BJ (cell line): ENCODE measurements at regions not wholly inside any gene's neighbourhood (a gene's known extent, or its start where the extent isn't known, plus 50 kb on each side); places are given as distances from the start of the nearest gene placed in this dataset.

Source experiments
- CTCF ChIA-PET: fragments of 350-600 bp; formaldehyde crosslinking; extraction: SDS; loops from one replicate; lab custom pipeline; 2021; ENCODE audit warnings: antibody characterized with exemption, inconsistent platforms; lab: Yijun Ruan, JAX
- POLR2A ChIA-PET: fragments of 300-600 bp; sonication (Branson Sonifier 250); formaldehyde crosslinking; extraction: SDS; loops from one replicate; lab custom pipeline; 2021; ENCODE audit warnings: antibody characterized with exemption; lab: Charles Lee
- DNase-seq: peaks from one replicate; pipeline ENCODE4 v3.0.0-alpha.2; 2011; ENCODE audit warnings: low read depth
- H3K27me3 ChIP-seq: 2 replicates; pipeline ENCODE4 v1.6.0; 2011; ENCODE audit warnings: low read length; ENCODE audit not compliant: control insufficient read depth, insufficient read depth
- H3K36me3 ChIP-seq: 2 replicates; pipeline ENCODE4 v1.5.1; 2011; ENCODE audit warnings: low read length; ENCODE audit not compliant: control insufficient read depth, insufficient read depth
- H3K4me3 ChIP-seq: 2 replicates; pipeline ENCODE4 v1.5.1; 2011; ENCODE audit warnings: low read depth, mild to moderate bottlenecking, control low read depth, low read length
- CTCF ChIP-seq: IDR thresholded peaks from 2 replicates; pipeline ENCODE4 v1.5.1; 2011; ENCODE audit warnings: low read depth, mild to moderate bottlenecking, control low read depth, inconsistent platforms, low read length, moderate library complexity; ENCODE audit not compliant: insufficient read depth

GRCh38 chr12:46917821-46918220, 92.0 kb upstream of the SLC38A4 start:
- DNase-seq: no peak
- Histone ChIP-seq H3K4me3 (no peak overlapping the region), H3K36me3 (no peaks in the 10 kb centered on the region), H3K27me3 (no peaks in the 10 kb centered on the region)
- no peak for TF ChIP-seq CTCF
- POLR2A ChIA-PET: no interaction called here
- CTCF ChIA-PET: no interaction called here

GRCh38 chr12:46918631-46919030, 92.8 kb upstream of the SLC38A4 start:
- Histone ChIP-seq H3K4me3 (no peak overlapping the region), H3K27me3 (no peaks in the 10 kb centered on the region), H3K36me3 (no peaks in the 10 kb centered on the region)
- DNase-seq: no peak
- ChIA-PET CTCF (interaction anchor here (0.7 to 1.3 kb wide), 2 partner anchors 118 to 240 kb away, joined by 3 to 4 read pairs; no protein-coding TSS in a partner anchor), POLR2A (interaction anchor here (0.6 kb wide), 1 partner anchor 986 kb away, joined by 5 read pairs; no protein-coding TSS in a partner anchor)
- no peak for TF ChIP-seq CTCF

GRCh38 chr12:46919666-46920400, 94.0 kb upstream of the SLC38A4 start:
- no peak for DNase-seq
- Histone ChIP-seq H3K4me3 (no peak overlapping the region), H3K27me3 (no peaks in the 10 kb centered on the region), H3K36me3 (no peaks in the 10 kb centered on the region)
- no peak for TF ChIP-seq CTCF
- ChIA-PET CTCF (interaction anchor here (0.7 to 1.3 kb wide), 3 partner anchors 79 to 795 kb away, joined by 3 read pairs; no protein-coding TSS in a partner anchor), POLR2A (no interaction called here)

GRCh38 chr12:46920499-46920898, 94.7 kb upstream of the SLC38A4 start:
- CTCF ChIA-PET: no interaction called here
- no peak for DNase-seq
- Histone ChIP-seq H3K4me3 (no peak overlapping the region), H3K36me3 (no peaks in the 10 kb centered on the region), H3K27me3 (no peaks in the 10 kb centered on the region)
- TF ChIP-seq CTCF: no peak
- POLR2A ChIA-PET: no interaction called here

- Histone ChIP-seq H3K4me3 (no peak overlapping the region), H3K36me3 (no peaks in the 10 kb centered on the region), H3K27me3 (no peaks in the 10 kb centered on the region)
- ChIA-PET CTCF (interaction anchor here (1.1 kb wide), 1 partner anchor 23 kb away, joined by 4 read pairs; no protein-coding TSS in a partner anchor), POLR2A (no interaction called here)
- no peak for DNase-seq
- TF ChIP-seq CTCF: no peak
Measured at GRCh38 chr12:46921048-46921763, 95.4 kb upstream of the SLC38A4 start.
